RCC 7860 (cell line): ENCODE measurements at regions not wholly inside any gene's neighbourhood (a gene's known extent, or its start where the extent isn't known, plus 50 kb on each side); places are given as distances from the start of the nearest gene placed in this dataset.

Experiments
- DNase-seq: peaks from one replicate; pipeline ENCODE4 v3.0.0-alpha.2; 2015; ENCODE audit warnings: low spot score
- FAIRE-seq: peaks from 2 replicates; lab custom pipeline; 2012; peaks lifted over from hg19 to GRCh38; lab: Jason Lieb, UNC

DNA sequence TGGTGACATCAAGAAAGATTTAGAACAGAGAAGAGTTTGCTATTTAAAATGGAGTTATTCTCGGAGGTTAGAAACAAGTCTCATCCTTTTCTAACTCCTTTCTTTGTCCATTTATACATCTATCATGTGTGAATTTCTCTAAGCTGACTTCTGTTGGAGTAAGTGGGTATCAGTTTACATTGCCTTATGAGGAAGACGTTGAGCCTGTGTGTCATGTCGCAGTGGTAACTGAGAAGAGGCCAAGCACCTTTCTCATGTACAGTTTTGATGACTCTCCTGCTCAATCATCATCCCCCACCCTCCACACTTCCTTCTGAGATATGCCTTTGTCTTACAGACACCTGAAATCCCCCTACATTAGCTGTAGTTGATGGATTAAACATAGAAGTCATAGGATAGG is 624.8 kb downstream of the LIG4 start:
- DNase-seq (no peak), FAIRE-seq (no peak)

DNA sequence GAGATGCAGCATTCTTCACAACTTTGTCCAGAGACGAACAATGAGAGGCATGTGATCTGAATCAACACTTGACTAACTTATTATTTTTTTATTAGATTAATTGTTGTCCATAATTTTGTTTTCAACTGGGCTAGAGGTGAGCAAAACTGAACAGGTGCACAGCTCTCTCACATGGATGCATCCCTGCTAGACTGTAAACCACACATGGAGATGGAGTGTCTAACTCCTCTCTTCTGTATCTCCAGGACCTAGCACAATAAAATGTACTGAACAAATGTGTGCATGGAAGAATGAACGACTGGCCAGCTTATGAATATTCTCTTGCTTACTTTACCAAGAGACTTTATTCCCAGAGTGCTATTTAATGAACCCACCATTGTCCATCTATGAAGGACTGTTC is 627.7 kb downstream of the LIG4 start:
- no peak for DNase-seq
- FAIRE-seq, result no peak

- FAIRE-seq (no peak), DNase-seq (no peak)
These were observed 629.1 kb downstream of the LIG4 start for GRCh38 chr13:107586216-107586615.

GRCh38 chr13:107585469-107586180 is 629.7 kb downstream of the LIG4 start:
- no peak for DNase-seq
- FAIRE-seq, result no peak

- DNase-seq (no peak), FAIRE-seq (no peak)
These were observed 633.2 kb downstream of the LIG4 start for GRCh38 chr13:107582171-107582570.

GRCh38 chr13:107580741-107581412 is 634.5 kb downstream of the LIG4 start:
- no peak for DNase-seq
- no peak for FAIRE-seq

GRCh38 chr13:107576430-107576829 is 638.9 kb downstream of the LIG4 start:
- DNase-seq (no peak), FAIRE-seq (no peak)

DNA sequence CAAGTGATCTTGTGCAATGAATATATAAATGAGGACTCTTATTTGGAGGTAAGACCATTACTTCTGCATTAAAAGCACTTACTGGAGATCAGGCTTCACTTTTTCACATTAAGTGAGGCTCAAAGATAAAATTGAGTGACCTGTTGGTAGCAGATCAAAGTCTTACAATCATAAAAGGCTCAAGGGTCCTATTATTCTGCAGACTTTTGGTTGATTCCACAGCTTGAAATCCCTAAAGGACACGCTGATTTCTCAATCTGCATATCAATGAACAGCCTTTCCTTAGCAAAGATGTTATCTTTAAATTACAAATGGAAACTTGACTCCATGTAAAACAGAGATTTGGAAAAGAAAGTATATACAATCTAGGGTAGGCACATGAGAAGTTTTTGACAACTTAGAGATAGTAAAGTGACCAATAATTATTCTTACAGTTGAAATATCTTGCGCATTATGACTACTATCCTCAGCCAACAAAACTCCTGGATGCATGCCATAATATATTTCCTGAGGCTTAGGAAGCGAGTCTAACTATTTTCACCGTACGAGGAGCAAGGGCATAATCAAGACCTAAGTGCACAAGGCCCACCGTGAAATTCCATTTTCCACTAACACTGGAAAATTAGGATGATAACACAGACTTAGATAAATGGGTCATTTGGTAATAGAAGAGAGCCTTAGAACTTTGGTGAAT is 640.7 kb downstream of the LIG4 start:
- DNase-seq (no peak), FAIRE-seq (no peak)

- DNase-seq (no peak), FAIRE-seq (no peak)
These were observed 642.2 kb downstream of the LIG4 start for GRCh38 chr13:107573184-107573583.

- no peak for FAIRE-seq
- DNase-seq, result no peak
These were observed 643.2 kb downstream of the LIG4 start for GRCh38 chr13:107572156-107572555.

GRCh38 chr13:107568181-107568580 is 647.2 kb downstream of the LIG4 start:
- FAIRE-seq (no peak), DNase-seq (no peak)

DNA sequence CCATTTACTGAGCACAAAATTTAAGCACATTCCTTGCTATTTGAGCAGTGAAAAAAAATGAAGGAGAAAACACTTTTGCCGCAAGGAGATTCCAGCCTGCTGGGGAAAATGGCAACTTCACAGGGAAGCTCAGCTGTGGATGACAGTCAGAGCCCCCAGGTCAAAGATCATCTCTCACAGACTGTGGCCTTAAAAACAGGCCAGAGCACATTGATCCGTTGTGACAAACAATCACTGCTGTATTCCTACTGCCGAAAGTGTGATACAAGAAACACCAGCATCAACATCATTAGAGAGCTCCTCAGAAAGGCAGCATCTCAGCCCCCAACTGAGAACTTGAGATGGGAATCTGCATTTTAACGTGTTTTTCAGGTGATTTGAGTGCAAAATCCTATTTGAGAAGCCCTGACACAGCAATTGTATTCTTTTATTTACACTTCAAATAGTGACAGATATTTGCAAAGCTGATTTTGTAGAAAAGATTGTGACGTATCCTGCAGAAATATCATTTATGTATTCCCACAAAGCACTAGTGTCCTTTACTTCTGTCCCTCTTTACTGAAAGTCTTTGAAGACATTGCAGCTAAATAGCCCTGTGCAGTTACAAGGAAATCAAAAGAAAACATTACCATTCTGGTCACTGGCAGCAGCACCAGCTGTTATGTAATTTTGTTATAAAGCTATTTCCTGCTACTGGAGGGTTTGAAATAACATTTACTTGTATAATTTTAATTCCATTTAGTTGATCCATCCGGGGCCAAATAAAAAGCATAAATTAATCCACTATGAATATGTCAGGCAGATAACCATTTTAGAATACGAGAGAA is 652.0 kb downstream of the LIG4 start:
- FAIRE-seq (no peak), DNase-seq (no peak)

GRCh38 chr13:107562203-107562602 is 653.1 kb downstream of the LIG4 start:
- FAIRE-seq, result no peak
- no peak for DNase-seq

GRCh38 chr13:107554460-107554859 is 660.9 kb downstream of the LIG4 start:
- DNase-seq, result no peak

GRCh38 chr13:107553838-107554237 is 661.5 kb downstream of the LIG4 start:
- DNase-seq, result no peak
- no peak for FAIRE-seq

More at GRCh38 chr13:107554460-107554859, 660.9 kb downstream of the LIG4 start:
- FAIRE-seq, result no peak

GRCh38 chr13:107551521-107551920 is 663.8 kb downstream of the LIG4 start:
- no peak for FAIRE-seq
- DNase-seq, result no peak

GRCh38 chr13:107548338-107548737 is 667.0 kb downstream of the LIG4 start:
- FAIRE-seq (no peak), DNase-seq (no peak)

- DNase-seq, result no peak
- FAIRE-seq, result no peak
These were observed 669.3 kb downstream of the LIG4 start for GRCh38 chr13:107545946-107546502.

DNA sequence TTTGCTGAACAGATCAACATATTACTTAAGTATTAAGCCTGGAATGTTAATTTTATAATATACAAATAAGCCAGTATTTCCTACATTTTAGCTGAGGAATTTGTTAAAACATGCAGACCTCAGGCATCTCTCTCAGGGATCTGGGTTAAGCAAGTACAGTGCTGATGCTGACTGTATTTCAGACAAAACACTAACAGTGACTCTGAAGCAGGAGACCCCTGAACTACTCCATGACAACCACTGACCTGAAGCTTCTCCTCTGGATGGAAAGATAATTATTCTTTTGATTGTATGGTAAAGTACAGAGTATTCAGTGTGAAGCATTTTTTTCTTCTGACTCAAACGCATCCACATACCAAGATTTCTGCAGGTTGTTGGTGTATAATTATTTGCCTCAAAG is 680.8 kb downstream of the LIG4 start:
- FAIRE-seq, result no peak
- DNase-seq, result no peak

DNA sequence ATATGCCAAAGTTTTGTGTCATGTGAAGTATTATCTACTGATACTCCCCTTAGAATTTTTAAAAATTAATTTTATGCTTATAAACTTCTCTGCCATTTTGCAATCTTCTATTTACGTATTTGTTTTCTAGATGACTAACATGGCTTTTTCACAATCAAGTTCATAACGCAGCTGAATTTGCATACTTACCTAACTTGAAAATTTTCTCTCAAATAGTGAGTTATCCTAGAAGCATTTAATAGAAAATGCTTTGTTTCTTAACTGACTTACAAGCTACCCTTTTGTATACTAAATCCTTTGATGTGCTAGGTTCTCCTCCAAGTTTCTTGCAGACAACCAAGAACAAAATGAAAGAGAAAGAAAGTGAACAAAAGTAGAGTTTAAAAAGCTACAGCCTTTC is 683.5 kb downstream of the LIG4 start:
- DNase-seq (no peak), FAIRE-seq (no peak)

- FAIRE-seq, result no peak
- no peak for DNase-seq
These were observed 684.2 kb downstream of the LIG4 start for GRCh38 chr13:107531180-107531579.
